Aorta (tissue), 5 donors: ENCODE measurements at regions not wholly inside any gene's neighbourhood (a gene's known extent, or its start where the extent isn't known, plus 50 kb on each side); places are given as distances from the start of the nearest gene placed in this dataset.
"Not testable (repeated sequence)": the region's sequence is repeated elsewhere in the genome, so short reads cannot be mapped to it uniquely, and the experiment has no call there.

Experiments used
- ATAC-seq: fragments of 200-7000 bp; cut with Tn5 transposase; one replicate; pipeline ENCODE4 v1.9.1; 2022; ENCODE audit warnings: moderate library complexity; ENCODE audit not compliant: low FRiP score
- DNase-seq, 2 donors: peaks; one replicate each; pipeline ENCODE4 v3.0.0-alpha.2; 2020
- H3K27ac ChIP-seq, 2 donors: one replicate each; pipeline ENCODE4 v1.5.1; 2013; ENCODE audit warnings: low read length in 2 of 2, mild to moderate bottlenecking in 2 of 2, moderate library complexity in 2 of 2, control low read depth in 1 of 2, inconsistent platforms in 1 of 2, low read depth in 1 of 2
- H3K27me3 ChIP-seq, 2 donors: one replicate each; pipeline ENCODE4 v1.6.1; 2013; ENCODE audit warnings: control low read depth in 1 of 2, low read length in 1 of 2, mild to moderate bottlenecking in 1 of 2, moderate library complexity in 1 of 2; ENCODE audit not compliant: insufficient read depth in 2 of 2, control insufficient read depth in 1 of 2
- H3K36me3 ChIP-seq, 2 donors: one replicate each; pipeline ENCODE4 v1.6.1; 2013; ENCODE audit warnings: control low read depth in 1 of 2, low read length in 1 of 2, mild to moderate bottlenecking in 1 of 2; ENCODE audit not compliant: insufficient read depth in 2 of 2, control insufficient read depth in 1 of 2
- H3K4me1 ChIP-seq, 2 donors: one replicate each; pipeline ENCODE4 v1.6.1; 2013; ENCODE audit warnings: low read length in 2 of 2, control low read depth in 1 of 2, mild to moderate bottlenecking in 1 of 2, moderate library complexity in 1 of 2; ENCODE audit not compliant: insufficient read depth in 2 of 2, control insufficient read depth in 1 of 2
- H3K4me3 ChIP-seq, 2 donors: one replicate each; pipeline ENCODE4 v1.5.1; 2013; ENCODE audit warnings: low read length in 2 of 2, control low read depth in 1 of 2, mild to moderate bottlenecking in 1 of 2
- H3K9me3 ChIP-seq: one replicate; pipeline ENCODE4 v1.6.1; 2013; ENCODE audit warnings: mild to moderate bottlenecking, low read length; ENCODE audit not compliant: control insufficient read depth
- WGBS, 2 donors: extraction: QIAGEN DNeasy Blood & Tissue Kit; methylation state at CpG; one replicate each; pipeline ENCODE4 v1.1.7; 2013; 5-methylcytosine and 5-hydroxymethylcytosine counted together
- intact Hi-C, 2 donors: fragments of 100-400 bp; cut with DNase I; formaldehyde crosslinking; loops; one replicate each; pipeline versions ENCODE4 v1.14.2 to v1.15.0; 2022
- donor health status: healthy with polysubstance abuse.
- donor health status: Bipolar disorder and iron deficiency.
- donor health status: DM: no; HTN: no; CAD: no.
- donor health status: DM: no; HTN: no; CAD: no.
- donor health status: DM: yes; HTN: yes; CAD: no.

DNA sequence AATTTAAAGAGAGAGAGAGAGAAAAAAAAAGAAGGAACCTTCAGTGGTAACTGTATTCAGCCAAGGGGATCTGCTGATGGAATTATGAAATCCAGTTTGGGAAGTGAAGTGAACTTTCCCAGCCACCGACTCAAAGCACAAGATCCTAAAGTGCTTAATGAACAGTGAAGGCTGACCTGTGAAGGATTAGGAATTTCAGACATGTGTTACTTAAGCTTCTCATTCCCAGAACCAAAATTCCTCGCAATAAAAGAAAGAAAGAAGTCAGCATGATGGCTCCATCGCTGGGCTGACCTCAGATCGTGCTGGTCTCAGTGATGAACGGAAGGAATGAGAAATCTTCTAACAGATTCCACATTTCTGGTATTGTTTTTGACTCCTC lies 135.2 kb downstream of the ARSF start:
- DNase-seq (no peak), ATAC-seq (no peak)
- H3K27ac ChIP-seq = no peak overlapping the region
- H3K4me1 ChIP-seq = no peaks in the 10 kb centered on the region
- intact Hi-C loops = no loop called here
- H3K9me3 ChIP-seq = no peaks in the 10 kb centered on the region
- H3K4me3 ChIP-seq = no peak overlapping the region
- H3K27me3 ChIP-seq = no peaks in the 10 kb centered on the region
- no peaks in the 10 kb centered on the region for H3K36me3 ChIP-seq
- 5 to 29% methylated on average over 5 of the region's 5 CpGs for WGBS, 2 donors

DNA sequence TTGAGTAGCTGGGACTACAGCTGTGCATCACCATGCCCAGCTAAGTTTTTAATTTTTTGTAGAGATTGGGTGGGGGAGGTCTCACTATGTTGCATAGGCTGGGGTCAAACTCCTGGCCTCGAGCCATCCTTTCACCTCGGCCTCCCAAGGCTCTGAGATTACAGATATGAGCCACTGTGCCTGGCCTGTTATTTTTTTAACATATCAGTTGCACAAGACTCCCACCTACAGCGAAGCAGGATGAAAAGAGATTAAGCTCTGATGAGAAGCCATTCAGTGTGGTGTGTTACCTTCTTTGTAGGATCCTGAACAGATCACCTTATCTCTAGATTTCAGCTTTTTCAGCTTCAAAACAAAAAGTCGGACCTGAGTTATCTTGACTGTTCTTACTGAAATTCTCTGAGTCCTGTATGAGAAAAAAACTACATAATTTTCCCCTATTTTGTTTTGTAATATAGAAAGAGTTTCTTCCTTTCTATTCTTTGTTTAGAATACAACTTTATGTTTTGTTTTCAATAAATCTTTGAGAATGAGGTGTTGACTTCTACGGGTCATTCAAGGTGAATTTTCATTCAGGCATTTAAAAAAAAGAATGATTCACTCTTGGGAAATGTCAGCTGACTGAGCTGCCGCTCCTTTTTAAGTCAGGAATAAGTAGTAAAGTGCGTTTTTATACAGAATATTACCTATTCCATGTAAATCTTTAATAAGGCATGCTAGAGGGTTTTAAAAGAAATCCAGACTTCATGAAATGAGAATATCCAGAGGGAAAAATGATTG lies 134.6 kb downstream of the ARSF start:
- H3K27ac ChIP-seq = no peak overlapping the region
- DNase-seq = no peak
- H3K4me3 ChIP-seq = no peak overlapping the region

DNA sequence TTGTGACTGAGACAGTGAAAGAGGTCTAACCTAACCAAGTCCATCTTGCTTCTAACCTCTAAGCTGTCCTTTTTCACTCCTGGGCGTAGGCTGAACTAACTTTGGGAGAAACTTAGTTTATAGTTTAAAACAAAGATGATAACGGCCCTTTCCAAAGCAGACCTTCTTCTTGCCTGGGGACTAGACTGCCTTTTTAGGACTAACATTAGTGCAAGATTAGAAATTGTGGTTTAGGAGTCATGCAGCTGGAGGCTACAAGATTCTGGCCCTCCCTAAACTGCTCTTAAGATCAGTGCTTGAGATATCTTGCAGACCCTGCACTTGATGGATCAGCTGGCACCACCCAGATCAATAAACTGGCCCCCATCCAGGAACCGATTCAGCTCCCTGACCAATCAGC lies 130.9 kb downstream of the ARSF start:
- H3K27me3 ChIP-seq, H3K4me1 ChIP-seq, ATAC-seq, DNase-seq, H3K9me3 ChIP-seq, intact Hi-C loops, H3K4me3 ChIP-seq, H3K36me3 ChIP-seq, H3K27ac ChIP-seq: not testable (repeated sequence)
- 78% methylated on average over 3 of the region's 3 CpGs for WGBS, 2 donors

More for the DNA sequence above, 134.6 kb downstream of the ARSF start:
- no peak for ATAC-seq
- 21 to 22% methylated on average over 7 of the region's 7 CpGs for WGBS, 2 donors
- H3K27me3 ChIP-seq = no peaks in the 10 kb centered on the region
- no peaks in the 10 kb centered on the region for H3K36me3 ChIP-seq
- H3K4me1 ChIP-seq = no peaks in the 10 kb centered on the region
- H3K9me3 ChIP-seq = no peaks in the 10 kb centered on the region
- intact Hi-C loops = no loop called here

DNA sequence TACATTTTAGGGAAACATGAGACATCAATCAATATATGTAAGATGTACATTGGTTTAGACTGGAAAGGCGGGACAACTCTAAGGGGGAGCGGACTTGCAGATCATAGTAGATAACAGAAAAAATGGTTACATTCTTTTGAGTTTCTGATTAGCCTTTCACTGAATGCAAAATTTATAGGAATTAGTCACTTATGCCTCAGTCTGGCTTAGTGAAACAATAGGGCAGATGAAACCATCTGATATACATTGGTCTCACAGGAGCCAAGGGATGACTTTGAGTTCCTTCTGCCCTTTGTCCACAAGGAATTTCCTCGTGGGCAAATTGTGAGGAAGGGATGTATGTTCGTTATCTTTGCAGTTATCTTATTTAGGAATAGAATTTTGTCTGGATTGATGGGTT lies 128.2 kb downstream of the ARSF start:
- H3K9me3 ChIP-seq = no peaks in the 10 kb centered on the region
- H3K4me1 ChIP-seq = no peaks in the 10 kb centered on the region
- DNase-seq (no peak), ATAC-seq (no peak)
- no peak overlapping the region for H3K27ac ChIP-seq
- intact Hi-C loops = no loop called here
- H3K36me3 ChIP-seq = no peaks in the 10 kb centered on the region
- H3K4me3 ChIP-seq = no peak overlapping the region
- H3K27me3 ChIP-seq = no peaks in the 10 kb centered on the region
- 82 to 85% methylated on average over 4 of the region's 4 CpGs for WGBS, 2 donors

DNA sequence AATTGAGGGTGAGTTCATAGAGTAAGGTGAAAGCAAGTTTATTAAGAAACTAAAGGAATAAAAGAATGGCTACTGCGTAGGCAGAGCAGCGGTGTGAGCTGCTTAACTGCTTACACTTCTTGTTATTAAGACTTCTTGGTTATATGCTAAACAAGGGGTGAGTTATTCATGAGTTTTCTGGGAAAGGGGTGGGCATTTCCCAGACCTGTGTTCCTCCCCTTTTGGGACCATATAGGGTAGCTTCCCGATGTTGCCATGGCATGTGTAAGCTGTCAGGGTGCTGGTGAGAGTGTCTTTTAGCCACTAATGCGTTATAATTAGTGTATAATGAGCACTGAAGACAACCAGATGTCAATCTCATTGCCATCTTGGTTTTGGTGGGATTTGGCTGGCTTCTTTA lies 126.5 kb downstream of the ARSF start:
- no peaks in the 10 kb centered on the region for H3K9me3 ChIP-seq
- no peaks in the 10 kb centered on the region for H3K27me3 ChIP-seq
- ATAC-seq (no peak), DNase-seq (no peak)
- H3K4me3 ChIP-seq = no peak overlapping the region
- no peaks in the 10 kb centered on the region for H3K36me3 ChIP-seq
- no peak overlapping the region for H3K27ac ChIP-seq
- no peaks in the 10 kb centered on the region for H3K4me1 ChIP-seq
- WGBS, 2 donors = 72 to 82% methylated on average over 4 of the region's 4 CpGs
- intact Hi-C loops = no loop called here

DNA sequence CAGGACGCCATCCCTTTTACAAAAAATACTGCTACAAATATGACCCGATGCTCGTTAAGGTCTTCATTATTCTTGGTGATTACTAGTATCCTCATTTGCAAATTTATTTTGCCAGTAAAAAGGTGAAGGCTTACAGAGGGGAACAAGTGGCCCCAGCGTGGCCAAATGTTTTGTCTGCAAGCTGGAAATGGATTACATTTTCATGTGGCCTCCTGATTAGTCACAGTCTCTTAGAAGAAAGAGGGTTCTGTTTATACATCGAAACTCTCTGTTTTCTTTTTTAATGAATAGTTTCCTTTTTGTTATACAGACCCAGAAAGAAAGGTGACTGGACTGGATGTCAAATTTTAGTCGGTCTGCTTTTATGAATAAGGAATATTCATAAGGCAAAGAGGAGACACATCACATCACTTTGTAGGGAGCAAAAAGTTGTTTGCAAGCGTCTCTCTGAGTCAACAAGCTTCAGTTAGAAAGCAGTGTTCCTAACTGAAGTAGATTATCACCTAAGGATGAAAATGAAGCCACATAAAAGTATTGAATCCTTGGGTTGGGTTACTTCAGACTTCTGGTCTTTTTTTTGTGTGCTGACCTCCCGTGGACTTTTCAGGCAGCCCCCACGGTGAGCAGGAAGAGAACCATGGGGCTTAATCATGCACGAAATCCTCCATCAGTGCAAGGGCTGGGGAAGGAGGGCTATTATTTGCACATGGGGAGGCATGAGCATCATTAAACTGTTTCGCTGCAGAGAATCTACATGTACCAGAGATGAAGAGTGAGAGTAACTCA lies 125.6 kb downstream of the ARSF start:
- ATAC-seq = no peak
- WGBS, 2 donors = 36 to 47% methylated on average over 11 of the region's 11 CpGs
- no peak for DNase-seq
- Histone ChIP-seq H3K4me3 (no peak overlapping the region), H3K36me3 (no peaks in the 10 kb centered on the region), H3K27me3 (no peaks in the 10 kb centered on the region), H3K4me1 (no peaks in the 10 kb centered on the region), H3K27ac (no peak overlapping the region), H3K9me3 (no peaks in the 10 kb centered on the region)
- intact Hi-C loops = no loop called here

DNA sequence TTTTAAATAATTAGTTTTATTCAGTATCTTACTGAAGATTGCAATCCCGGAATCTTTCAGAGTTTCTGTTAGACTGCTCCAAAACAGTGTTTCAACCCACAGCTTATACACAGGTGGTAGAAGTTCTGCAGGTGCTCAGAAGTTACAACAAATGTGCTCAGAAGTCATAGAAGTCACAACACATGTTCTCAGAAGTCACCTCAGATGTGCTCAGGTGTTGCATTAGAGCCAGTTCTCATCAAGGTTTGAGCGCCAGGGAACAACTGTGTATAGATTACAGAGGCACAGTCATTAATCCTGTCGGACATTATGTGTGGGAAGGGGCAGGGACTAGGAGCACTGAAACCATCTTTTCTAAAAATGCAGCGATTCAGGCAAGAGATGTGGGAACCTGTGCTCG lies 124.5 kb downstream of the ARSF start:
- WGBS, 2 donors = 70 to 72% methylated on average over 5 of the region's 5 CpGs
- no peak for DNase-seq
- intact Hi-C loops = no loop called here

More for the DNA sequence above, 124.5 kb downstream of the ARSF start:
- Histone ChIP-seq H3K4me3 (no peak overlapping the region), H3K9me3 (no peaks in the 10 kb centered on the region), H3K36me3 (no peaks in the 10 kb centered on the region), H3K27ac (no peak overlapping the region), H3K27me3 (no peaks in the 10 kb centered on the region), H3K4me1 (no peaks in the 10 kb centered on the region)
- ATAC-seq = no peak
